HEK293 (cell line): ENCODE measurements at regions not wholly inside any gene's neighbourhood (a gene's known extent, or its start where the extent isn't known, plus 50 kb on each side); places are given as distances from the start of the nearest gene placed in this dataset.

Source experiments
- CTCF ChIA-PET: fragments of 350-600 bp; formaldehyde crosslinking; extraction: SDS; loops from one replicate; lab custom pipeline; 2021; ENCODE audit warnings: antibody characterized with exemption; lab: Yijun Ruan, JAX
- POLR2A ChIA-PET: fragments of 300-600 bp; formaldehyde crosslinking; extraction: SDS; loops from one replicate; lab custom pipeline; 2020; ENCODE audit warnings: antibody characterized with exemption, inconsistent platforms; lab: Yijun Ruan, JAX
- H3K27ac ChIP-seq: fragments of 200-500 bp; sonication (Bioruptor generic); 2 replicates; pipeline ENCODE4 v1.5.1; 2014; ENCODE audit warnings: low read depth, low read length, control low read depth, inconsistent platforms; ENCODE audit errors: extremely low read depth
- H3K36me3 ChIP-seq, 2 experiments: fragments of 200-500 bp in 1 of 2; sonication (Bioruptor generic) in 1 of 2; 1 replicate in 1 of 2; 2 replicates in 1 of 2; pipeline ENCODE4 v1.5.1; 2014 to 2017; ENCODE audit warnings: inconsistent platforms in 2 of 2, low read length in 2 of 2; ENCODE audit not compliant: control insufficient read depth in 2 of 2, insufficient read depth in 1 of 2
- H3K4me1 ChIP-seq: fragments of 200-500 bp; sonication (Bioruptor generic); 2 replicates; pipeline ENCODE4 v1.5.1; 2014; ENCODE audit warnings: mild to moderate bottlenecking, low read length, inconsistent platforms; ENCODE audit not compliant: control insufficient read depth, insufficient read depth
- H3K4me3 ChIP-seq: 2 replicates; pipeline ENCODE4 v1.5.1; 2011; ENCODE audit warnings: low read depth, mild to moderate bottlenecking, control low read depth, low read length, moderate library complexity
- H3K9me3 ChIP-seq: fragments of 200-500 bp; sonication (Bioruptor generic); 2 replicates; pipeline ENCODE4 v1.5.1; 2014; ENCODE audit warnings: low read depth, low read length, inconsistent platforms; ENCODE audit not compliant: control insufficient read depth, insufficient read depth
- ZBTB21 ChIP-seq: fragments of 450-650 bp; formaldehyde crosslinking; IDR thresholded peaks from 2 replicates; pipeline ENCODE4 v1.5.1; 2017; ENCODE audit warnings: missing biosample characterization, missing genetic modification characterization
- ZBTB8A ChIP-seq: fragments of 450-650 bp; formaldehyde crosslinking; IDR thresholded peaks from 2 replicates; pipeline ENCODE4 v1.5.1; 2016; ENCODE audit warnings: missing biosample characterization, missing genetic modification characterization
- ZNF132 ChIP-seq: fragments of 450-650 bp; formaldehyde crosslinking; IDR thresholded peaks from 2 replicates; pipeline ENCODE4 v1.5.1; 2017; ENCODE audit warnings: missing biosample characterization, missing genetic modification characterization, borderline replicate concordance
- ZNF140 ChIP-seq: fragments of 450-650 bp; formaldehyde crosslinking; IDR thresholded peaks from 2 replicates; pipeline ENCODE4 v1.5.1; 2016; ENCODE audit warnings: missing biosample characterization, missing genetic modification characterization
- ZNF16 ChIP-seq: fragments of 450-650 bp; formaldehyde crosslinking; IDR thresholded peaks from 2 replicates; pipeline ENCODE4 v1.5.1; 2016; ENCODE audit warnings: low read depth, missing biosample characterization, missing genetic modification characterization
- ZNF174 ChIP-seq: fragments of 450-650 bp; formaldehyde crosslinking; IDR thresholded peaks from 2 replicates; pipeline ENCODE4 v1.5.0; 2017; ENCODE audit warnings: missing biosample characterization, mild to moderate bottlenecking, missing genetic modification characterization
- ZNF24 ChIP-seq: fragments of 450-650 bp; formaldehyde crosslinking; IDR thresholded peaks from 2 replicates; pipeline ENCODE4 v1.5.1; 2016; ENCODE audit warnings: missing biosample characterization, missing genetic modification characterization
- ZNF623 ChIP-seq: fragments of 450-650 bp; formaldehyde crosslinking; IDR thresholded peaks from 2 replicates; pipeline ENCODE4 v1.5.1; 2016; ENCODE audit warnings: missing biosample characterization, missing genetic modification characterization
- ZNF701 ChIP-seq: fragments of 450-650 bp; formaldehyde crosslinking; IDR thresholded peaks from 2 replicates; pipeline ENCODE4 v1.5.1; 2016; ENCODE audit warnings: missing biosample characterization, missing genetic modification characterization
- ZNF747 ChIP-seq: fragments of 450-650 bp; formaldehyde crosslinking; IDR thresholded peaks from 2 replicates; pipeline ENCODE4 v1.5.1; 2016; ENCODE audit warnings: missing biosample characterization, missing genetic modification characterization
- TF ChIP-seq, protein P1 (sequence below): fragments of 450-650 bp; formaldehyde crosslinking; IDR thresholded peaks from 2 replicates; pipeline ENCODE4 v1.5.1; 2016; ENCODE audit warnings: missing biosample characterization, missing genetic modification characterization, low read depth
- TF ChIP-seq, protein P2 (sequence below): fragments of 450-650 bp; formaldehyde crosslinking; IDR thresholded peaks from 2 replicates; pipeline ENCODE4 v1.5.1; 2017; ENCODE audit warnings: missing biosample characterization, missing genetic modification characterization

DNA sequence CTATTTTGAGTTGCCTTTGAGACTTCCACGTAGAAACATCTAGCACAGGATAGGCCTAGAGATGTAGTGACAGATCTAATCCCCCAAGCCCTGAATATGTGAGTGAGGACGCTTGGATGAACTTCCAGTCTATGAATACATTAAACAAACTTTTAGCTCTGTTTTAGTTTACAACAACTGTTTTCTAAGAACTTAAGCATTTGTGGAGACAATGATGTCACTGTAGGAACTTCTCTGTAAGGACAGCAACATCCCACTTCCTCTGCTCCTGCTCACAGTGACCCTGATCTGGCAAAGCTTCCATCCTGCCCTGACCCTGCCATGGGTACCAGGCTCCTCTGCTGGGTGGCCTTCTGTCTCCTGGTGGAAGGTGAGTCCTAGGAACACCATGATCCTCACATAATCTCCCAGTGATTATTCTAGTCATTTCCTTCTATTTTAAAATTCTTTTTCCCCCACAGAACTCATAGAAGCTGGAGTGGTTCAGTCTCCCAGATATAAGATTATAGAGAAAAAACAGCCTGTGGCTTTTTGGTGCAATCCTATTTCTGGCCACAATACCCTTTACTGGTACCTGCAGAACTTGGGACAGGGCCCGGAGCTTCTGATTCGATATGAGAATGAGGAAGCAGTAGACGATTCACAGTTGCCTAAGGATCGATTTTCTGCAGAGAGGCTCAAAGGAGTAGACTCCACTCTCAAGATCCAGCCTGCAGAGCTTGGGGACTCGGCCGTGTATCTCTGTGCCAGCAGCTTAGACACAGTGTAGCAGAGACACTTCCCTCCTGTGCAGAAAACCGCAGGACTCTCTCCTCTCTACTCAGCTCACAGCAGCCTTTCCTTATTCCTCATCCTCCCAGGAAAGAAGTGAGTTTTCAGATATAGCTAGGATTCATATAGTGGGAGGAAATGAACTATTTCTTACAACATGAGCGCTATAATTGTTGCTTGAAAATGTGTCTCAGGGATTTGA, 194.4 kb upstream of the PRSS1 start (continued):
- TF ChIP-seq ZNF174 (tag by site-specific recombination) (no peak), ZNF623 (tag by site-specific recombination) (no peak)

DNA sequence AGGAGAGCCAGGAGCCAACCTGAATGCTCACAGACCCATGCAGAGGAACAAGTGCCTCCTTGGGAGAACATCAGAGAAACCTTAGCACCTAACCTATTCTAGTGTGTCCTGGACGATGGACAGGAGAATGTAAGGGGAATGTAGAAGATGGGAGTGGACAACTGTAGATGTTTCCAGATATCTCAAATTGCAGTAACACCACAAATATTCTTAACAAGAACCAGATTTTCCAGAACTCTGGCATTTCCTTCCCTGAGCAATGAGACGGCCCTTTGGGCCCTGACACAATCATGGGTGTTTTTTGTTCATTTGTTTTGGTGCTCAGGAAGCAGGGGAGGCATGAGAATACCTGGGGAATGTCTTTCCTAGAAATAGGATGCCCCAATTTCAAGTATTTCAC, 196.1 kb upstream of the PRSS1 start:
- H3K4me3 ChIP-seq: no peak overlapping the region
- CTCF ChIA-PET: interaction anchor here (2.1 kb wide), 2 partner anchors 18 to 34 kb away, joined by 5 to 9 read pairs; no protein-coding TSS in a partner anchor
- no peaks in the 10 kb centered on the region for H3K9me3 ChIP-seq
- TF ChIP-seq, protein P1, sequence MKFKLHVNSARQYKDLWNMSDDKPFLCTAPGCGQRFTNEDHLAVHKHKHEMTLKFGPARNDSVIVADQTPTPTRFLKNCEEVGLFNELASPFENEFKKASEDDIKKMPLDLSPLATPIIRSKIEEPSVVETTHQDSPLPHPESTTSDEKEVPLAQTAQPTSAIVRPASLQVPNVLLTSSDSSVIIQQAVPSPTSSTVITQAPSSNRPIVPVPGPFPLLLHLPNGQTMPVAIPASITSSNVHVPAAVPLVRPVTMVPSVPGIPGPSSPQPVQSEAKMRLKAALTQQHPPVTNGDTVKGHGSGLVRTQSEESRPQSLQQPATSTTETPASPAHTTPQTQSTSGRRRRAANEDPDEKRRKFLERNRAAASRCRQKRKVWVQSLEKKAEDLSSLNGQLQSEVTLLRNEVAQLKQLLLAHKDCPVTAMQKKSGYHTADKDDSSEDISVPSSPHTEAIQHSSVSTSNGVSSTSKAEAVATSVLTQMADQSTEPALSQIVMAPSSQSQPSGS (tag by site-specific recombination): no peak
- TF ChIP-seq ZNF24 (tag by site-specific recombination): no peak
- TF ChIP-seq, all 188 proteins: peak for 0
- Histone ChIP-seq H3K36me3 (no peaks in the 10 kb centered on the region), H3K27ac (no peak overlapping the region), H3K4me1 (no peaks in the 10 kb centered on the region)
- POLR2A ChIA-PET: no interaction called here

DNA sequence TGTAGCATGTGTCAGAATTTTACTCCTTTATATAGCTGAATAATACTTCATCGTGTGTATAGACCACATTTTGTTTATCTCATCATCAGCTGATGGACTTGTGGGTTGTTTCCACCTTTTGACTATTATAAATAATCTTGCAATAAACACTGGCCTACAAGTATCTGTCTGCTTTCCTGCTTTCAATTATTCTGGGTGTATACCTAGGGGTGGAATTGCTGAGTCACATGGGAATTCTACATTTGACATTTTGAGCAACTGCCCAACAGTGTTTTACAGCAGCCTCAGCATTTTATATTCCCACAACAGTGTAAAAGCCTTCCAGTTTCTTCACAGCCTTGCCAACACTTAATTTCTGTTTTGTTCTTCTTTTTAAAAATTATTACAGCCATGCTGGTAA, 200.3 kb upstream of the PRSS1 start:
- ChIA-PET CTCF (interaction anchor here (2.5 kb wide), 1 partner anchor 10 kb away, joined by 13 read pairs; no protein-coding TSS in a partner anchor), POLR2A (interaction anchor here (0.8 kb wide), 1 partner anchor 9 kb away, joined by 3 read pairs; no protein-coding TSS in a partner anchor)
- TF ChIP-seq, protein P2, sequence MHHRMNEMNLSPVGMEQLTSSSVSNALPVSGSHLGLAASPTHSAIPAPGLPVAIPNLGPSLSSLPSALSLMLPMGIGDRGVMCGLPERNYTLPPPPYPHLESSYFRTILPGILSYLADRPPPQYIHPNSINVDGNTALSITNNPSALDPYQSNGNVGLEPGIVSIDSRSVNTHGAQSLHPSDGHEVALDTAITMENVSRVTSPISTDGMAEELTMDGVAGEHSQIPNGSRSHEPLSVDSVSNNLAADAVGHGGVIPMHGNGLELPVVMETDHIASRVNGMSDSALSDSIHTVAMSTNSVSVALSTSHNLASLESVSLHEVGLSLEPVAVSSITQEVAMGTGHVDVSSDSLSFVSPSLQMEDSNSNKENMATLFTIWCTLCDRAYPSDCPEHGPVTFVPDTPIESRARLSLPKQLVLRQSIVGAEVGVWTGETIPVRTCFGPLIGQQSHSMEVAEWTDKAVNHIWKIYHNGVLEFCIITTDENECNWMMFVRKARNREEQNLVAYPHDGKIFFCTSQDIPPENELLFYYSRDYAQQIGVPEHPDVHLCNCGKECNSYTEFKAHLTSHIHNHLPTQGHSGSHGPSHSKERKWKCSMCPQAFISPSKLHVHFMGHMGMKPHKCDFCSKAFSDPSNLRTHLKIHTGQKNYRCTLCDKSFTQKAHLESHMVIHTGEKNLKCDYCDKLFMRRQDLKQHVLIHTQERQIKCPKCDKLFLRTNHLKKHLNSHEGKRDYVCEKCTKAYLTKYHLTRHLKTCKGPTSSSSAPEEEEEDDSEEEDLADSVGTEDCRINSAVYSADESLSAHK (tag by site-specific recombination): no peak
- TF ChIP-seq ZNF140 (tag by site-specific recombination): peak; percentile 26; the same call in 1 of the 2 replicates
- no peaks in the 10 kb centered on the region for H3K4me1 ChIP-seq
- H3K36me3 ChIP-seq: no peaks in the 10 kb centered on the region
- no peak overlapping the region for H3K27ac ChIP-seq
- no peaks in the 10 kb centered on the region for H3K9me3 ChIP-seq
- no peak overlapping the region for H3K4me3 ChIP-seq

DNA sequence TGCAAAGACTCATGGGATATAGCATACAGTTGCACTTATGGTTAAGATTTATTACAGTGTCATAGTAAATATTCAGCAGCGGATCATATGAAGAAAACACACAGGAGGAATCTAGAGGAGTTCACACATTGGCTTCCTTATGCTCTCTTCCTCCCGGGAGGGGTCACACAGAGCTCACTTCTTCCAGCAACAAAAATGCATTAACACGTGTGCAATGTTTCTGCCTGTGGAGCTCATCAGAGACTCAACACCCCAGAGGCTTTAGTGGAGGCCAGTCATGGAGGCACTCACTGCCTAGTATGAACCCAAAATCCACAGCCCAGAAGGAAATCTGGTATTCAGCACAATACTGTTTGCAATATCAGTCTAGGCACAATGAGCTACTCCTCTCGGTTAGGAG, 202.8 kb upstream of the PRSS1 start:
- TF ChIP-seq ZNF16 (tag by site-specific recombination) (no peak), ZNF132 (tag by site-specific recombination) (no peak), ZBTB21 (tag by site-specific recombination) (no peak), ZBTB8A (tag by site-specific recombination) (no peak), ZNF701 (tag by site-specific recombination) (no peak), ZNF747 (tag by site-specific recombination) (no peak)
- TF ChIP-seq, protein P1 (tag by site-specific recombination): no peak
- H3K9me3 ChIP-seq: no peaks in the 10 kb centered on the region
- POLR2A ChIA-PET: interaction anchor here (0.9 kb wide), 1 partner anchor 741 kb away, joined by 5 read pairs; no protein-coding TSS in a partner anchor
- no peaks in the 10 kb centered on the region for H3K4me1 ChIP-seq
- no peak overlapping the region for H3K4me3 ChIP-seq
- no peak overlapping the region for H3K27ac ChIP-seq
- CTCF ChIA-PET: interaction anchor here (0.6 to 1.8 kb wide), 5 partner anchors 10 to 237 kb away, joined by 3 to 17 read pairs (median 5); no protein-coding TSS in a partner anchor
- no peaks in the 10 kb centered on the region for H3K36me3 ChIP-seq
